Lung microvascular endothelial cell (primary cell): ENCODE measurements at regions not wholly inside any gene's neighbourhood (a gene's known extent, or its start where the extent isn't known, plus 50 kb on each side); places are given as distances from the start of the nearest gene placed in this dataset.
"Not testable (repeated sequence)": the region's sequence is repeated elsewhere in the genome, so short reads cannot be mapped to it uniquely, and the experiment has no call there.

Experiments used
- DNase-seq, 2 donors: peaks; one replicate each; pipeline versions ENCODE4 v3.0.0 to v3.0.0-alpha.2; 2010; ENCODE audit warnings: low read depth in 2 of 2

DNA sequence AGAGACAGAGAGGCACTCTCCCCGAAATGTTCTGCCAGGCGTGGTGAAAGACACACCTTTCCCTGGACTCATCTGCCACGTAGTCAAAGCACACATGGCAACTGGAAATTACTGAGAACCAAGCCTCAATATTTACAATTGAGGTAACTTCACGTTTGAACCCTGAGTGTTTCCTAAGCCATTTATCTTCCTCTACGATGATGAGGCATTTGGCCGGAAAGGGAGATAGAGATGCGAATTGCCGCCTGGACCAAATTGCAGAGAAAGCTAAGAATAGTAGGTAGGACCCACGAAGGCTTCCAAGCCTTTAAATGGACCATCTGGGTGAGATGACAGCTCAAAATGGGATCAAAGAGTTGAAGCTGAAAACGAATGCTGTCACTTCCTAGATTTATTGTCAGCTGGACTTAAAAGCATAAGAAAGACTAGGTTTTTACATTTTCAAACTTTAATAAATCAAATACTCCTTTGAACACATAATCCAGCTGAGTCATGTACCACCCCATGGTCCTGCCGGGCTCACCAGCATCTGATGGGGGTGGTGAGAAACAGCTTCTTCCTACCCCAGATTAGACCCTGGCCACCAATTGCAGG is 135.6 kb upstream of the LYZL2 start:
- DNase-seq, result no peak

DNA sequence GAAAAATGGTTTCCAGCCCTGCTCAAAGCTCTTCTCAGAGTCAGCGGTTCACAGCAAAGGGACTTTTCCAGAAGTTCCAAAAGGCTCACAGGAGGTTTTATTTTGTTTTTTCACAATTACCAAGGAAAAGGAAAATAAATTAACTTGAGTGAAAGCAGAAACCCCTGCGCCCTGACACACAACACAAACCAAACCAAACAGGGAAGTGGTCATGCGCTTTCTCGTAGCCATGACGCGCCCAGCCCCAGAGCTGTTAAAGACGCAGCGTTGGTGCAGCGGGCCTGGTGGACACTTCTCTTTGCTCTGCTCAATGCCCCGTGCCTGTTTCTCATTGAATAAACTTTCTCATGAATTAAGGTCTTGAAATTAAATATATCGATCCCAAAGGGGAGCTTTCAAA is 134.4 kb upstream of the LYZL2 start:
- no peak for DNase-seq

DNA sequence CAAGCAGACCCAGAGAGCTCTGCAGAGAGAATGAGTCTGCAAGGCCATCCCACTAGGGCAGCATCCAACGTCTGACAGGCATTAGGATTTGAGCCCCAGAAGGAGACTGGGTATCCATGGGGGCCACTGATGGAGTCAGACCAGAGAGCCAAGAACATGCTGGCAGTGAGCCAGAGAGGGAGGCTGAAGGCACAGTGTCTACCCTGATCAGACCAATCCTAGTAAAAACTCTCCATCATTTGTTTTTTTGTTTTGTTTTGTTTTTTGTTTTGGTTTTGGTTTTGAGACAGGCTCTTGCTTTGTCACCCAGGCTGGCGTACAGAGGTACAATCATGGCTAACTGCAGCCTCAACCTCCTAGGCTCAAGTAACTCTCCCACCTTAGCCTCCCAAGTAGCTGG is 133.1 kb upstream of the LYZL2 start:
- no peak for DNase-seq

DNA sequence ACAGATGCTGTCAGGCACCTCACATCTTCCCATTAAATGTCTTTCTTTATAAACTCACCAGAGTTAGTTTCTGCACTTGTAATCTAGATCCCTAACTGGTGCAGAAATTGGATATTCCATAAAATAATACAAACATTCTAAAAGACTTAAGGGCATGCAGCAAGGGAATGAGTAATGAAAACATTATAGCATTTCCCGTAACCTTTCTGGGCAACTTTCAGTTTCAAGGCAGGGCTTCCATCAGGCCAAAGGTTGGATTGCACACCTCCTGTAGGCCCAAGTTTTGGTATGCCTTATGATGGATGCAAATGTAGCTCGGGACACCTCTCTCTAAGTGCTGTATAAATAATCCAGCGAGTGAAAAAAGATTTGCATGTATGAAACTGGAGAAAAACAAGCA is 129.9 kb upstream of the LYZL2 start:
- peak; percentile 45 to 50 for DNase-seq

DNA sequence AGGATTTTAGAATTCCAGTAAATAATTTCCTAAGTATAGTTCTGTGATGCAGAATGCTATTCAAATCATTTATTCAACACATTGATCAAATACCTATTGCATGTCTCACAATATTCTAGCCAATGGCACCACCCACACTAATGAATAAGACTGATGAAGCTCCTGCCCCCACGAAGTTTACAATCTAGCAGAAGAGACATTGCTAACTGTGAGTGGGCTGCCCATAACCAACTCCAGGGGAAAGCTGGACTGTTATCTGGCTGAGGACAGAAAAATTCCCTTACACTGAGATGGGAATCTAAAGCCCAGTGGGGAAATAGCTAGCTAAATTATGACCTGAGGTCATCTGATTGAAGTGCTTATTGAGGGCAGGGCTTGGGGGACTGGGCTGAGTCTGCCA is 128.8 kb upstream of the LYZL2 start:
- no peak for DNase-seq

DNA sequence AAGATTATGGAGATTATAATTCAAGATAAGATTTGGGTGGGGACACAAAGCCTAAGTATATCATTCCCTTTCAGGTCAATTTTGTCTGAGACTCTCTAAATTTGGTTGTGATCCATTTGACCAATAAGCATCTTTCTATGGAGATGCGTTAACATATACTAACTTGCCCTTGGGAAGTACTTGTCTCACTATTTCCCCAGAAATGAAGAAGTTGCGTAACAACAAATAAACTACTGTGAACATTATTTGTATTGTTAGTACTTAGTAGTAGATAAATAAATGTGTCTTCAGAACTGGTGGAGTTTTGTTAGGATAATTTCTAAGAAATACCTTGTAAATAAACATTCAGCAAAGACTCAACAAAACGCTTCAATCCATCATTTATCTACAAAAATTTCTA is 127.3 kb upstream of the LYZL2 start:
- DNase-seq, result no peak

DNA sequence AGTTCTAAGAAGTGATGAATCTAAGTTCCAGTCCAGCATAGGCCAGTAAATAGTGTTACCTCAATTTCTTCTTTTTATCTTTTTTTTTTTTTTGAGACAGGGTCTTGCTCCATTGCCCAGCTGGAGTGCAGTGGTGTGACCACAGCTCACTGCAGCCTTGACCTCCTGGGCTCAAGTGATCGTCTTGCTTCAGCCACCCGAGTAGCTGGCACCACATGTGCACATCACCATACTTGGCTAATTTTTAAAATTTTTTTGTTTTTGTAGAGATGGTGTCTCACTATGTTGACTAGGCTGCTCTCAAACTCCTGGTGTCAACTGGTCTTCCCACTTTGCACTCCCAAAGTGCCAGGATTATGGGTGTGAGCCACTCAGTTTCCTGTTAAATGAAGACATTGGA is 126.6 kb upstream of the LYZL2 start:
- no peak for DNase-seq

DNA sequence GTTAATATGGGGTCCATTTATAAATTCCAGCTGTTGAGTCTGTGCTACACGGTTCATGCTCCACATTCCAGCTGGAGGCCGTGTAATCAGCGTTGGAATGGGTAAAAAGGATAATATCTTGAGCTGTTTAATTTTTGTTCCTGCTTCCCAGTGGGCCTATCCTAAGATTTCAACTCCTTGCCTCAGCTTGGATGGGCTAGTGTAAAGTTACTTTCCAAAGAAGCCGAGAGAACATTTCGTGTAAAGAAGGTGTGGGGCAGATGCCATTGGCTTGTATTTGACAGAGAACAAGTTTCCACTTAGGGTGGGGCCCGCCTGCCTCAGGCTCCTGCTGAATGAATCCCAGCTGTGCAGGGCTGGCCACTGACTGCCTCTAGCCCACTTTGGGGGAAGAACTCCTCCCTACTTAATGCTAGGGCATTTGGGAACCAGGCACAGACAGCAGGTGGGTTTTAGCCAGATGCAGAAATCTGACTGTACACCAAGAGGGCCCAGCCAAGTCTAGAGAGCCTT is 125.9 kb upstream of the LYZL2 start:
- no peak for DNase-seq

DNA sequence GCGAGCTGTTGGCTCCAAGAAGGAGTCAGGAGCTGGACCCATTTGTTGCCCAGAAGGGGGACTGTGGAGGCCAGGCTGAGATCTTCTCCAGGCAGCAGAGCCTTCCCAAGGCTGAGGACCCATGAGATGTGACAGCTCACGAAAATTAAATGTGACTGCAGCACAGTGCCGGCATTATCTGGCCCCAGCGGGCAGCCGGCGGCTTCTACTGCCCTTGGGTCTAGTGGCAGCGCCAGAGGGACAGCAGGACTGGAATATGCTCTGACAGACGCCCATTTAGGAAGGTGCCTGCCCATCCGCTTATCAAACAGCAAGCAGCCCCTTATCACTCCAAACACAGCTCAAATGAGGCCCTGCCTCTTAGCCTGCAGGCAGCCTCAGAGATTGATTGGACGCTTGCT is 122.9 kb upstream of the LYZL2 start:
- no peak for DNase-seq

DNA sequence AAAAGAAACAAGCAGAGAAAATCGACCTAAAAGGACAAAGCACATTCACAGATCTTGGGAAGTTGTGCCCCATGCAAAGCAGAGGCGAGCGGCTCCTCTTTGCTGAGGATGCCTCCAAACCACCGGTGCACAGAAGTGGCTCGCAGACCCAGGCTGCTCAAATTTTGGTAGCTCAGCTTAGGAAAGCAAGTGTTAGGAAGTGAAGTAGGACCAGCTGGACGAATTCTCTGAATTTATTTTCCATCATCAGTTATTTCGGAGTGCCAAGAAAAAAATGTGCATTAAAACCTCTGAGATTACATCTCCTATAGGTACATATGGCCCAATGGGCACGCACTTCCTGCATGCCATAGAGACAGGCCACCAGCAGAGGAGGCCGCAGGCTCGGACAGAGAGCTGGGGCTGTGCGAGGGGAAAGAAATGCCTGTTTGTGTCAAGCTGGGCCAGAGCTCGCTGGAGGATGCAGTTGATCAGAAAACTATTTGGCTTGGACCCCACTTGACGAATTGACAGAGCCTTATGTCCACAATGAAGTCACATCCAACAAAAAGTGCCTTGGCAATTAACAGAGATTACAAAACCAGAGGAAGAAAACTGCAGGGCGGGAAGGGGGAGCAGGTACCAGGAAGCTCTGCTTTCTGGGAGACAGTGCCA is 122.3 kb upstream of the LYZL2 start:
- peak; percentile 56 to 68 for DNase-seq

DNA sequence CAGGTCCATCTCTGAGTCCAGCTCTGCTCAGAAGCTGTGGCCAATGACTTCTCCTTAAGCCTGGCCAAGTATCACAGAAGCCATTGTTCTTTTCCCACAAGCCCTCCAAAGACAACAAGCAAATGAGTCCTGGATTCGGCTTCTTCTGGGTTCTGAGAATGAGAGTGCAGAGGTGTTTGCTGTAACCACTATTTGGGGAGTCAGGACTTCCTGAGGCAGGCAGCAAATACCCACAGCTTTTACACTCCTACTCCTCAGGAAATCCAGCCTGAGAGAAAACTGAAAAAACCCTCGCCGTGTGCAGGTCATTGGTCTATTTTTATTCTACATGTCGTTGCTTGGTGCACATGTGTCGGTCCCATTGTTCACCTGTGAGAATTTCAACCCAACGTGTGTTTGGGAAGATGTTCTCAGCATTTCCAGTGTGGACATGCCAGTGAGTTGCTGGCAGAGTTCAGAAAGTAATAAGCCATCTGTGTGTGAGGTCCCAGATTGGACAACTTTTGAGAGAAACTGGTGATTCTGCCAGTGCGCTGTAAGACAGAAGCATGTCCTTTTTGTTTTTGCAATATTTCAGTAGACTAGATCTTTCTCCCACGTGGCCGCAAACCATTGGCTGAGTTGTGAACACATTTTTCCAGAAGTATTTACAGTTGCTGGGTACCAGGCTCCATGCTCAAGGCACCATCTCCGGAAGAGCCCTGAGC is 121.6 kb upstream of the LYZL2 start:
- DNase-seq, result peak; percentile 21 to 59

DNA sequence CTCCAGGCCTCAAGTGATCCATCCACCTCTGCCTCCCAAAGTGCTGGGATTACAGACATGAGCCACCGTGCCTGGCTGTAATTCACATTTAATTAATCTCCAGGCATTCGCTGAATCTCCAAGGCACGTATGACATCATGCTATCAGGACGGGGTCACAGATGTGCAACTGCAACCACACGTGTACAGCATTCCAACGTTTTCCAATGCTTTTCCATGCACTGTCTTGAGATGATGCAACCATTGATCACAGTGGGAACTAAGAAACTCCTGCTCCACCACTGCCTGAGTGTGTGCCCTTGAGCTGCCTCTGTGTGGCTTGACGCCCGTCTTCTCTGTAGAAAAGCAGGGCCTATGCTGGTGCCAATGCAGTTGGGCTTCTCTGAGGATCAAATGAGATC is 119.8 kb upstream of the LYZL2 start:
- no peak for DNase-seq

DNA sequence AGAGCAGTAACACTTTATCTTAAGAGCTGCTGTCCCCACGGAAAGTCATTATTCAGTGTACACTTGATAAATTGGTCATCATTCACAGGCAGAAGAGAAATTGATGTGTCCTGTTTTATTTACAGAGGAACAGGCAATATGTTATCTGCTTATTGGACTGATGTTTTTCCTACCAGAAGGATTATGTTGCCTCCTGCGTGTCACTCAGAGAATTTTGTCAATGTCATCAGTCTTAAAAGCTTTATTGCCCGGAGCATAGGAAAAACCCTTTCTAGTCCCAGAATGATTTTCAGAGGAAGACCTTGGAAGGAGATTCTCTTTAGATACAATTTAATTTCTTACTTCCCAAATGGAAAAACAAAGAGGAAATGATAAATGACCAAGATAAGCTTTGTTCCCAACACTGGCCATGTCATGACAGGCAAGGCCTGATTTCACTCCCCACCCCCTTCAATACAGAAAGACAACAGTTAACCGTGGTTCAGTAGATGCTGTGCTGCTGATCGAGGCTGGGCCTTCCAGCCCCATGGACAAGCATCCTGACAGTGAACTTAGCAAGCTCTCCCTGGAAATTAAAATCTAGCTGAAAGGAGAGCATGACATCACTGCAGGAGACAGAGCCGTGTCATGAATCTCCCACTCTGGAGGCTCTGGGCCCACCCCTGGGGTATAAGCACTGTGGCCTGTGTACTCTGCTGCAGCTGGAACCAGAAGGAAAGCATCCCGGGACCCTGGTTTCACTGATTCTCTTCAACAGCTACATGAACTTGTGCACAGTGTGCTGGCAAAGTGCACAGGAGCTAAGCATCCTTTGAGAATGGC is 118.8 kb upstream of the LYZL2 start:
- no peak for DNase-seq

DNA sequence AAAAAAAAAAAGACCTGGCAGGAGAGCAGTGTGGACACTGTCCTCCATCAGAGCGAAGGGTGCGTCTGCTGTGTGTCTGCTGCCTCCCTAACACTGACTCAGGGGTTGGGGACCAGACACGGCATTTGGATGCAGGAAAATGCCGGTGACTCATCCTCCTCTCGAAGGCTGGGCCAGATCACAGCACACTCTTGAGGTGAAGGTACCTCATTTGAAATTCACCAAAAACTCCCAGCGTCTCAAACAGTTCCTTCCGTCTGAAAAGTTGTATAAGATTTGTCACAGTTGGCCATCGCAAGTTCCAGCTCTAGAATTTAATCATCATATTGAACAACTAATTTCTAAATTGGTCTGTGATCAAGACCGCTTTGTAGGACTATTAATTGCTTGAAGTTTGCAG is 118.1 kb upstream of the LYZL2 start:
- DNase-seq, result peak in 1 of 2 donors; percentile 55

DNA sequence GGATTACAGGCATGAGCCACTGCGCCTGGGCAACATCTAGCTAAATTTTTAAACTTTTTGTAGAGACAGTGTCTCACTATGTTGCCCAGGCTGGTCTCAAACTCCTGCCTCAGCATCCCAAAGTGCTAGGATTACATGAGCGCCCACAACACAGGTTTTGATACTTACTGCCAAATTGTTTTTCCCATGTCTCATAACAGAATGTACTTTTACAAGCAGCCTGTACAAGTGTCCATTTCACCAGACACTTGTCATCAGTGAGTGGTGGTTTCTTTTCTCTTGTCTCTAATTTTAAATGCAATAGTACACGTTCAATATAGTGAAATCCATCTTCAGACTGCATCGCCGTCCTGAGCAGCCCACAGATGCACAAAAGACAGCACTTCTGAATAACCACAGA is 116.4 kb upstream of the LYZL2 start:
- DNase-seq, result no peak

DNA sequence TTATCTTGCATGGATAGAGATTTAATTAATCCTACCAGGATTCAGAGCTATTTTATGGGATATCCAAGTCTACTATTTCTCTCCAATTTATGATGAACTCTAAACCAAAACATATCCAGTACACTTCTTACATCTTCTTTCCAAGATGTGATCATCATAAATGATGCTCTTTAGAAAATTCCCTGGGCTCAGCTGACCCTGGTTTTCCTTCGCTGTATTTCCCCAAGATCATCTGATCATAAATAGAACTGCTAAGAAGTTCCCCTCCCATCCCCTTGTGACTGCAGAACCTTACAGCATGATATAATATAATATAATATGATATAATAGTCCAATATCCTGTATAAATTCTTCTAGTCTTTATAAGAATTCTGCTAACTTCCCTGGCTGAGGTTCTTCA is 114.6 kb upstream of the LYZL2 start:
- no peak for DNase-seq

DNA sequence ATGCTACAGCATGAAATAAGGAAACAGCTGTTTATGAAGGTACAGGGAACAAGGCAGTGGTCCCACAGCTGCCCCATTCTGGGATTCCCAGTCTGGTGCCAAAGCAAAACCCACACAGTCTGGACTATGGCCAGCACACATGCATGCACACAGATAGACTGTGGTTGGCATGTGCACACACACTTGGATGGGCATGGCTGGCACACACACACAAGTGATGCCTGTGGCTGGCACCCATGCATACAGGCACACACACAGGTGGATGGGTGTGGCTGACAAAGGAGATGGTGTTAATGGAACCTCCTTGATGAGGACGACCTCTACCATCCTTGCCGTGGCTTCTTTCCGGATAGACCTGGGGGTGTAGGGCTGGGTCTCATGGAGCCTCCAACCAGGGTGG is 114.0 kb upstream of the LYZL2 start:
- DNase-seq, result no peak

DNA sequence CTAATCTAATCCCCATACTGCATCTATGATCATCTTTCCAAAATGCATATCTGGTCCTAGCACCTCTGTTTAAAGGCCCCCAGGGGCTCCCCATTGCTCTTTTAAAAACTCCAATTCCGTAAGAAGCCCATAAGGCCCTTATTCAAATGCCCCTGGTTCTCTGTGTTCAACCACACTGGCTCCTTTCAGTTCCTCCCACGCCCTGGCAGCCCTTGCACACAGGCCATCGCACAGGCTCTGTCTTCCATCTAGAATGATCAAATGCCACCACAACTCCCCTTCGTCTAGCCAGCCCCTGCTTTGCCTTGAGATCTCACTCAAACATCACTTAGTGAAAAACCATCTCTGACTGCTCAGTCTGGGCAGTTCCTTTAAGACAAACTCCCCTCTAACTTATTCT is 112.9 kb upstream of the LYZL2 start:
- DNase-seq, result no peak

DNA sequence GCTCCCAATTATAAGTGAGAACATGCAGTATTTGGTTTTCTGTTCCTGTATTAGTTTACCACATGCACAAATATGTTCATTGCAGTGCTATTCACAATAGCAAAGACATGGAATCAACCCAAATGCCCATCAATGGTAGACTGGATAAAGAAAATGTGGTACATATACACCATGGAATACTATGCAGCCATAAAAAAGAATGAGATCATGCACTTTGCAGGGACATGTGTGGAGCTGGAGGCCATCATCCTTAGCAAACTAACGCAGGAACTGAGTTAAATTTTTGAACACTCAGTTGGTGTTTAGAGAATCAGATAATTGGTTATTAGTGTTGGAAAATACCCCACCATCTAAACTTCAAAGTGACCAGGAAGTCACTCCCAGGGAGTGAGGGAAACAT is 111.2 kb upstream of the LYZL2 start:
- not testable (repeated sequence) for DNase-seq

DNA sequence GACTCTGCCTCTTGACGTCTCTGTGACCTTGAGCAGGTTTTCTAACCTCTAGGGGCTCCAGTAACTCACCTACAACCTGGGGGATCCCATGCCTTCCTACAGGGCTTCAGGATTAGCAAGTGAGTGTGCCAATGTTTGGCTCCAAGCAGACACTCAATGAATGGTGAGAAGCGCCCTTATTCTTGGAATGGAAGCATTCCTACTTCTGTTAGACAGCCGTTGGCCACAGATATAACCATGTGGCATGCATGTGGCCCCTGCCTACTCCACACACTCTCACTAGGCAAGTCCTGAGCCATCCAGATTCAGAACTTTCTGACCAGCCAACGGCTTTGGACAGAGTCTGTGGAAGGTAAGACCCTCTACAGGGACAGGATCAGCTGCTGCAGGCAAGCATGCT is 108.9 kb upstream of the LYZL2 start:
- DNase-seq, result no peak

DNA sequence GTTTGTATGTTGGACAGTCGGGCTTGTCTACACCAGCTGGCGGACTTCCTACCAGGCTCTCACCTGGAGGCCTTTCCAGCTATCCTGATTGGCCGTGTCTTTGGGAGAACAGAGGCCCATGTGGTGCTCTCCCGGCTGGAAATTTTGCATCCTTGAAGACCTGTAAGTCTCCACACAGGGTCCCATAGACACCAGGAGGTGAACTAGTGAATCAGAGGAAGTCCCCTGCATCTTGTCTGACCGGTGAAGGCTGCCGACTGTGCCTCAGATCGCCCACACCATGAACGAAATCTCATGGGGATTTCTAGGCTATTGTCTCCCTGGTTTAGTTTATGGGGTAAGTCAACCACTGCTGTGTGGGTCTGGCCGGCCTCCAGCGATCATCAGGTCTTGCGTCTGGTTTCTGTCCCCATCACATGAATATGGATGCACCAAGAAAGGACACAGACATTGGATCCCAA is 108.4 kb upstream of the LYZL2 start:
- DNase-seq, result no peak

DNA sequence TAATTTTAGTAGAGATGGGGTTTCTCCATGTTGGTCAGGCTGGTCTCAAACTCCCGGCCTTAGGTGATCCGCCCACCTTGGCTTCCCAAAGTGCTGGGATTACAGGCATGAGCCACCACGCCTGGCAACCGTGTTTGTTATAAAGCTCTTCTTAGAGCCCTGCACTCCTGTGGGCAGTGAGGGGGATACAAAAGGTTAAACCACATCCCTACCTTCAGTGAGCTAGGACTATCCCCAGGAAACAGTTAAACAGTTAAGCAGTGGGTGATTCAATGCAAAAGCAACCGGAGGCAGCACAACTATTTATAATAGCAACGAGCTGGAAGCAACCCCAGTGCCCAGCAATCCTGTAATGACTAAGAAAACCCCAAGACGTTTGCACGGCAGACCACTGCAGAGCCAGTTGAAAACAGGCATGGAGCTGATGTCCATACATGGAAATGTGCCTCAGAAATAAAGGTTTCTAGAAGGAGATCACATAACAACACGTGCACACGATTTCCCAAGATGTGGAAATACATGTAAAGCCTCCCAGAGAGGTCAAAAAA is 107.2 kb upstream of the LYZL2 start:
- peak; percentile 9 to 98 for DNase-seq
